Body of pancreas (tissue), 4 donors: ENCODE measurements at regions not wholly inside any gene's neighbourhood (a gene's known extent, or its start where the extent isn't known, plus 50 kb on each side); places are given as distances from the start of the nearest gene placed in this dataset.
"Not testable (repeated sequence)": the region's sequence is repeated elsewhere in the genome, so short reads cannot be mapped to it uniquely, and the experiment has no call there.

ENCODE experiments used
- ATAC-seq: fragments of 150-250 bp; one replicate; pipeline ENCODE4 v1.9.1; 2016
- DNase-seq, 4 donors: peaks; one replicate each; pipeline ENCODE4 v3.0.0-alpha.2; 2019
- H3K27ac ChIP-seq, 4 donors: fragments of 200-600 bp; sonication (generic); 1 replicate in 3 of 4; 2 replicates in 1 of 4; pipeline versions ENCODE4 v1.5.1 to v1.6.1; 2016 to 2019; ENCODE audit warnings: mild to moderate bottlenecking in 1 of 4, mixed read lengths in 1 of 4, moderate library complexity in 1 of 4
- H3K27me3 ChIP-seq, 2 donors: fragments of 200-600 bp; sonication (generic); one replicate each; pipeline ENCODE4 v1.6.0; 2016; ENCODE audit warnings: mild to moderate bottlenecking in 1 of 2
- H3K36me3 ChIP-seq, 2 donors: fragments of 200-600 bp; sonication (generic); replicated peaks in 1 of 2; 2 replicates each; pipeline ENCODE4 v1.5.1; 2016; ENCODE audit warnings: low read depth in 2 of 2; ENCODE audit not compliant: insufficient read depth in 1 of 2
- H3K4me1 ChIP-seq: fragments of 200-600 bp; sonication (generic); one replicate; pipeline ENCODE4 v1.6.0; 2016
- H3K4me3 ChIP-seq, 2 donors: fragments of 200-600 bp; sonication (generic); 1 replicate in 1 of 2; 2 replicates in 1 of 2; pipeline ENCODE4 v1.5.1; 2016 to 2019
- H3K9me3 ChIP-seq, 3 donors: fragments of 200-600 bp; sonication (generic); 1 replicate in 2 of 3; 2 replicates in 1 of 3; pipeline ENCODE4 v1.5.1; 2016
- POLR2A ChIP-seq, 3 donors: fragments of 450-650 bp; IDR thresholded peaks; one replicate each; pipeline ENCODE4 v1.6.1; 2016; ENCODE audit warnings: antibody characterized with exemption in 3 of 3, mild to moderate bottlenecking in 2 of 3
- WGBS, 2 donors: methylation state at CpG; one replicate each; pipeline ENCODE4 v1.1.5; 2017; 5-methylcytosine and 5-hydroxymethylcytosine counted together
- intact Hi-C: fragments of 100-400 bp; cut with DNase I; formaldehyde crosslinking; loops from one replicate; pipeline ENCODE4 v1.15.1; 2023
- TF ChIP-seq, protein P1 (sequence below), 7 experiments: fragments of 450-650 bp in 4 of 7; fragments of 200-600 bp in 3 of 7; sonication (generic) in 3 of 7; IDR thresholded peaks; one replicate each; pipeline ENCODE4 v1.5.1; 2016 to 2019; ENCODE audit warnings: antibody characterized with exemption in 7 of 7

DNA sequence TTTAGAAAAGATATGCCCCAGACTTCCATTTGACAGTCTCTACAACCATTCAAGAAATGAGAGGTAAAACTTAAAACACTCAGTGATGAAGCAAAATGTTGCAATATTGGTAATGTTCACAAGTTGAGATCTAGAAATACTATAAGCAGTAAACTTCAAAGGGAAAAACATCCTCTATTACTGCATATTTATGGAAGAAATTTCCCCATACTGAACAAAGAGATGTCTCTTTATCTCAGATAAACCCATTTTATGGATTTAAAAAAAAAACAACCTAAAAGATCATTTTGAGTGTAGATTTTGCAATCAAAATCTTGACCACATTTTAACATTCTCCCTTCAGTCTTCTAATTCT, 177.8 kb upstream of the TAB2 start:
- Histone ChIP-seq H3K27me3 (no peaks in the 10 kb centered on the region), H3K9me3 (no peaks in the 10 kb centered on the region), H3K27ac (no peak overlapping the region), H3K4me1 (peaks cover 20% of the 10 kb centered on the region), H3K36me3 (no peaks in the 10 kb centered on the region), H3K4me3 (no peak overlapping the region)
- DNase-seq: no peak
- ATAC-seq: no peak
- intact Hi-C loops: no loop called here
- TF ChIP-seq, protein P1, sequence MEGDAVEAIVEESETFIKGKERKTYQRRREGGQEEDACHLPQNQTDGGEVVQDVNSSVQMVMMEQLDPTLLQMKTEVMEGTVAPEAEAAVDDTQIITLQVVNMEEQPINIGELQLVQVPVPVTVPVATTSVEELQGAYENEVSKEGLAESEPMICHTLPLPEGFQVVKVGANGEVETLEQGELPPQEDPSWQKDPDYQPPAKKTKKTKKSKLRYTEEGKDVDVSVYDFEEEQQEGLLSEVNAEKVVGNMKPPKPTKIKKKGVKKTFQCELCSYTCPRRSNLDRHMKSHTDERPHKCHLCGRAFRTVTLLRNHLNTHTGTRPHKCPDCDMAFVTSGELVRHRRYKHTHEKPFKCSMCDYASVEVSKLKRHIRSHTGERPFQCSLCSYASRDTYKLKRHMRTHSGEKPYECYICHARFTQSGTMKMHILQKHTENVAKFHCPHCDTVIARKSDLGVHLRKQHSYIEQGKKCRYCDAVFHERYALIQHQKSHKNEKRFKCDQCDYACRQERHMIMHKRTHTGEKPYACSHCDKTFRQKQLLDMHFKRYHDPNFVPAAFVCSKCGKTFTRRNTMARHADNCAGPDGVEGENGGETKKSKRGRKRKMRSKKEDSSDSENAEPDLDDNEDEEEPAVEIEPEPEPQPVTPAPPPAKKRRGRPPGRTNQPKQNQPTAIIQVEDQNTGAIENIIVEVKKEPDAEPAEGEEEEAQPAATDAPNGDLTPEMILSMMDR (IDR thresholded peaks at IDR 0.05): no peak
- no peak for TF ChIP-seq POLR2A (IDR thresholded peaks at IDR 0.05)

GRCh38 chr6:149140137-149140909, 177.2 kb upstream of the TAB2 start:
- no peaks in the 10 kb centered on the region for H3K9me3 ChIP-seq

DNA sequence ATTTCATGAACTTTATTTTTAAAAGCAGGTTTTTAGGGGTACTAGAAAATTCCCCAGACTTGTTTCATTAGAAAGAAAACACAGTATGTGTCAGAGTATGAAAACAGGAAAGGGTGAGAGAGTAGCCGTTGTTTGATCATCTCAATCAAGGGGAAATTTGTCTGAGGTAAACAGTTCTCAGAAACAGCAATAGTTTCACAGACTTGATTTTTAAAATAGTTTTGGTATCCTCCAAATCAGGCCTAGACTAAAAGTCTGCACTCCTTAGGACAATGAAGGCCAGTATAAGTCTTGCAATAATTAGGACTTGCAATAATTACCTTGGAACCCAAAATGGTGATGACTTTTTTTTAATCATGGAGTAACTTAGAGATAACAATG, 176.6 kb upstream of the TAB2 start:
- WGBS, 2 donors: 32 to 44% methylated on average over 1 of the region's 1 CpG
- Histone ChIP-seq H3K4me3 (no peak overlapping the region), H3K9me3 (no peaks in the 10 kb centered on the region), H3K4me1 (peaks cover 19% of the 10 kb centered on the region), H3K36me3 (no peaks in the 10 kb centered on the region), H3K27ac (no peak overlapping the region), H3K27me3 (no peaks in the 10 kb centered on the region)
- ATAC-seq (no peak), DNase-seq (no peak)
- intact Hi-C loops: no loop called here
- TF ChIP-seq, protein P1 (IDR thresholded peaks at IDR 0.05): no peak
- no peak for TF ChIP-seq POLR2A (IDR thresholded peaks at IDR 0.05)

More at GRCh38 chr6:149140137-149140909, 177.2 kb upstream of the TAB2 start:
- WGBS, 2 donors: 63 to 65% methylated on average over 12 of the region's 12 CpGs
- intact Hi-C loops: no loop called here
- no peak for DNase-seq
- Histone ChIP-seq H3K27me3 (no peaks in the 10 kb centered on the region), H3K27ac (no peak overlapping the region), H3K4me3 (no peak overlapping the region), H3K4me1 (peaks cover 19% of the 10 kb centered on the region), H3K36me3 (no peaks in the 10 kb centered on the region)
- no peak for ATAC-seq
- no peak for TF ChIP-seq POLR2A (IDR thresholded peaks at IDR 0.05)
- TF ChIP-seq, protein P1 (IDR thresholded peaks at IDR 0.05): no peak

DNA sequence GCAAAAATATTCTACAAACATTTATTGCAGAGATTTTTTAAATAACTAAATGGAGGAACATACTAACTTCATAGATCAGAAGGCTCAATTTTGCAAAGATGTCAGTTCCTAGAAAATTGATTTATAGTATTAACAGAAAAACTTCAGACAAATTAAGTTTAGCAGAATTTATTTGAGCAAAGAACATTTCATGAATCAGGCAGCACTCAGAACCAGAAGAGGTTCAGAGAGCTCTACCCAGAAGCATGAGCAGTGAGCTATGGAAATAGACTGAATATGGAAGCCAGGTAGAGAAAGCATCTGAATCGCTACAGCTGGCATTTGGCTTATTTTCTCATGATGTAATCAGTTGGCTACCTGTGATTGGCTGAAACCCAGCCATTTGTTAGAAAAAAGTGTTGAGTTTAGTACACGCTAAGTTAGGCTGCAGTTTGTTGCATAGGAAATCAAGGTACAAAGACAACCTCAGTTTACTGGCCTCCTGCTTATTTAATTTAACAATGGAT, 174.5 kb upstream of the TAB2 start:
- Histone ChIP-seq H3K4me3 (no peak overlapping the region), H3K36me3 (no peaks in the 10 kb centered on the region), H3K27me3 (no peaks in the 10 kb centered on the region), H3K27ac (no peak overlapping the region), H3K9me3 (no peaks in the 10 kb centered on the region), H3K4me1 (peaks cover 13% of the 10 kb centered on the region)
- intact Hi-C loops: no loop called here
- TF ChIP-seq, protein P1 (IDR thresholded peaks at IDR 0.05): no peak
- no peak for TF ChIP-seq POLR2A (IDR thresholded peaks at IDR 0.05)
- WGBS, 2 donors: 61 to 66% methylated on average over 2 of the region's 2 CpGs
- ATAC-seq (peak; percentile 77), DNase-seq (peak in 1 of 4 donors; percentile 17)

DNA sequence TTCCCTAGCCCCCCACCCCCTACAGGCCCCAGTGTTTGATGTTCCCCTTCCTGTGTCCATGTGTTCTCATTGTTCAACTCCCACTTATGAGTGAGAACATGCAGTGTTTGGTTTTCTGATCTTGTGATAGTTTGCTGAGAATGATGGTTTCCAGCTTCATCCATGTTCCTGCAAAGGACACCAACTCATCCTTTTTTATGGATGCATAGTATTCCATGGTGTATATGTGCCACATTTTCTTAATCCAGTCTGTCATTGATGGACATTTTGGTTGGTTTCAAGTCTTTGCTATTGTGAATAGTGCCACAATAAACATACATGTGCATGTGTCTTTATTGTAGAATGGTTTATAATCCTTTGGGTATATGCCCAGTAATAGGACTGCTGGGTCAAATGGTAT, 171.7 kb upstream of the TAB2 start:
- H3K36me3 ChIP-seq, intact Hi-C loops, DNase-seq, H3K27ac ChIP-seq, H3K9me3 ChIP-seq, H3K27me3 ChIP-seq, H3K4me1 ChIP-seq, ATAC-seq, H3K4me3 ChIP-seq: not testable (repeated sequence)
